NCI-H2196 (cell line): ENCODE measurements at regions not wholly inside any gene's neighbourhood (a gene's known extent, or its start where the extent isn't known, plus 50 kb on each side); places are given as distances from the start of the nearest gene placed in this dataset.
"Not testable (repeated sequence)": the region's sequence is repeated elsewhere in the genome, so short reads cannot be mapped to it uniquely, and the experiment has no call there.

ENCODE experiments used
- DNase-seq: peaks from one replicate; lab custom pipeline; 2025; ENCODE audit not compliant: unreplicated experiment; lab: John Stamatoyannopoulos, UW

GRCh38 chr2:55772109-55772980 lies 78.7 kb upstream of the PNPT1 start:
- no peak for DNase-seq

- peak; percentile 2 for DNase-seq
Observed at GRCh38 chr2:55771612-55772011, 78.0 kb upstream of the PNPT1 start.

GRCh38 chr2:55768991-55769390 lies 75.3 kb upstream of the PNPT1 start:
- DNase-seq, result no peak

- no peak for DNase-seq
Observed at GRCh38 chr2:55766947-55767346, 73.3 kb upstream of the PNPT1 start.

- DNase-seq, result not testable (repeated sequence)
Observed at GRCh38 chr2:55765708-55766107, 72.1 kb upstream of the PNPT1 start.

- no peak for DNase-seq
Observed at GRCh38 chr2:55763721-55764120, 70.1 kb upstream of the PNPT1 start.

GRCh38 chr2:55761526-55761925 lies 67.9 kb upstream of the PNPT1 start:
- DNase-seq, result no peak

- DNase-seq, result no peak
Observed at GRCh38 chr2:55761024-55761423, 67.4 kb upstream of the PNPT1 start.

- no peak for DNase-seq
Observed at GRCh38 chr2:55760125-55760524, 66.5 kb upstream of the PNPT1 start.

GRCh38 chr2:55759271-55759921 lies 65.8 kb upstream of the PNPT1 start:
- no peak for DNase-seq

GRCh38 chr2:55751966-55752365 lies 58.3 kb upstream of the PNPT1 start:
- DNase-seq, result no peak

GRCh38 chr2:55743583-55743982 lies 49.9 kb upstream of the PNPT1 start:
- DNase-seq, result no peak
